Inferior parietal cortex (tissue), 1 donor: ENCODE measurements at regions not wholly inside any gene's neighbourhood (a gene's known extent, or its start where the extent isn't known, plus 50 kb on each side); places are given as distances from the start of the nearest gene placed in this dataset.
"Not testable (repeated sequence)": the region's sequence is repeated elsewhere in the genome, so short reads cannot be mapped to it uniquely, and the experiment has no call there.

ENCODE experiments used
- DNase-seq: peaks from one replicate; pipeline ENCODE4 v3.0.0-alpha.2; 2016; ENCODE audit errors: extremely low spot score

DNA sequence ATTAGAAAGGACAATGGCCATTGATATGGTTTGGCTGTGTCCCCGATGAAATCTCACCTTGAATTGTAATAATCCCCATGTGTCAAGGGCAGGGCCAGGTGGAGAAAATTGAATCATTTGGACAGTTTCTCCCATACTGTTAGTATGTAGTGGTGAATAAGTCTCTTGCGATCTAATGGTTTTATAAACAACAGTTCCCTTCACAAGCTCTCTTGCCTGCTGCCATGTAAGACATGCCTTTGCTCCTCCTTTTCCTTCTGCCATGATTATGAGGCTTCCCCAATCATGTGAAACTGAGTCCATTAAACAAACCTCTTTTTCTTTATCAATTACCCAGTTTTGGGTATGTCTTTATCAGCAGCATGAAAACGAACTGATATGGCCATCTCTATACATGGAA lies 302.7 kb downstream of the SFMBT2 start:
- DNase-seq, result no peak

DNA sequence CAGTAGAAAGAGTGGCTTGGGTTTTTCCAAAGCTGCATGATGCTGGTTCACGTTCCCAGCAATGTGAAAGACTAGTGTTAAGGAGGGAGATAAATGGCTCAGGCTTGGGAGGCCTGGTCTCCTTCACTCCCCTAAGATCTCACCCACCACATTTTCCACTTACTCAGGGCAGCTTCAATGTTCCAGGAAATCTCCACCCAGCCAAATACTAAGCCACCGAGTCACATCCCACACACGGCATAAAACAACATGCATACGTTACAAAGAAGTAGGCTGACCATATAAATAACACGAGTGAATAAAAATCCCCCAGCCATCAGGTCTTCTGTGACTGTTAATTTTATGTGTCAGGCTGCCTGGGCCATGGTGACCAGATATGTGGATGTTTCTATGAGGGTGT lies 303.5 kb downstream of the SFMBT2 start:
- DNase-seq, result no peak

DNA sequence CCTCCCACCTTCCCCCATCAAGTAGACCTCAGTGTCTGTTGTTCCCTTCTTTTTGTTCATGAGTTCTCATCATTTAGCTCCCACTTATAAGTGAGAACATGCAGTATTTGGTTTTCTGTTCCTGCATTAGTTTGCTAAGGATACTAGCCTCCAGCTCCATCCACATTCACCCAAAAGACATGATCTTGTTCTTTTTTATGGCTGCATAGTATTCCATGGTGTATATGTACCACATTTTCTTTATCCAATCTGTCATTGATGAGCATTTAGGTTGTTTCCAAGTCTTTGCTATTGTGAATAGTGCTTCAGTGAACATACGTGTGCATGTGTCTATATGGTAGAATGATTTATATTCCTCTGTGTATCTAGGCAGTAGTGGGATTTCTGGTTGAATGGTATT lies 306.5 kb downstream of the SFMBT2 start:
- not testable (repeated sequence) for DNase-seq

GRCh38 chr10:7102557-7103349 lies 308.1 kb downstream of the SFMBT2 start:
- no peak for DNase-seq

DNA sequence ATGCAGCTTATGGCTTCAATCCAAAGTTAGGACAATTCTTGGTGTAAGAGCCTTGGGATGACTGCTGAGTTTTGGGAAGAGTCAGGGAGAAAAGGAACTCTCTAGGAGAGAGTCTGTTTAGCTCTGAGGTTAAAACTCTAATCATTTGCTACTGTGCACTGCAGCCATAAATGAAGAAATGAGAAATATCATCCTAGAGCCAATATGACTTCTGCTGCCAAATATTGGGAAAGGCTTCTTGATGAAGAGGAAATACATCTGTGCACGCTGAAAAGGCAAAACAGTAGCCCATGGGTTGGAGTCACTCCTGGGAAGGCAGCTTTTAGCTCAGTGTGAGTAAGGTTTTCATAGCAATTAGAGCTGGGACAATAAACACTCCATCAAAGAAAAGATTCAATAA lies 308.8 kb downstream of the SFMBT2 start:
- DNase-seq, result no peak

DNA sequence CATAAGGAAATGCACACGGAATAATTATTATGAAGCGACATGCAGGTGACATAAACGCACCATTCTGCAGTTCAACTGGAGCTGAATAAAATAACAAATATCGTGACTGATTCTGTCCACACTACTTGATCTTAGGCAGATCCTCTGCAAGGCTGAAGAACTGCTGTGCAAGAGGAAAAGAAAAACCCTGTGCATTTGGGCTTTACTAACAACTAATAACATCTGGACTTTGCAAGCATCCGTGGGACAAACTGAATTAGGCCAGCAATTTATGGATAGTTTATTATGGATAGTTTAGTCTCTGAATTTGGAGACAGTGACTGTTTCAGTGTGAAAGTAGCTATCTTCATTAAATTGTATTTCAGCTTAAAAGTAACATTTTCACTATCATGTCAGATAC lies 309.4 kb downstream of the SFMBT2 start:
- no peak for DNase-seq

DNA sequence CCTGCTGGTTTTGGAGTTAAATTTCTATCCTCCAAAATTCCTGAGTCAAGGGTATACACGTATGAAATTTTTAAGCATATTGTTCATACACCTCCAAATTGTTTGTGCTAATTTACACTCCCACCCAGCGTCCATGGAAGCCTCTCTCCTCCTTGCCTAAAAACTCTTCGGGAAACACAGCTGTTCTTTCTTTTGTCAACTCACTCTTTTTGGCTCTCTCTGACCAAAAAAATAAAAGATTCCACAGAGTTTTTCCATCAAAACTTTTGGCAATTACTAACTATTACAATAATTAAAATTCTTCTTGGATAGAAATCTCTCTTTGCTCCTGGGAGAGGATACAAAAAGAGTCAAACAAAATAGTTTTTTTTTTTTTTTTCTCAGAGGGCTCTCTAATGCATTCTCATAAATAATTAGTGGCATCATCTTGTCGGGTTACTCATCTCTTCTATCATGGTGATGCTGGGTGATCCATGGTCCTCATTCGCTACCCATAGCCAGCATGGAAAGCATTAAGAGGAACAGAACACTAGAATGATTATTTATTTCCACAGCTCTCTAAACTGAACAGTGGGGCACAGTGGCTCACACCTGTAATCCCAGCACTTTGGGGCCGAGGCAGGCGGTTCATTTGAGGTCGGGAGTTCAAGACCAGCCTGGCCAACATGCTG lies 310.7 kb downstream of the SFMBT2 start:
- DNase-seq, result no peak

DNA sequence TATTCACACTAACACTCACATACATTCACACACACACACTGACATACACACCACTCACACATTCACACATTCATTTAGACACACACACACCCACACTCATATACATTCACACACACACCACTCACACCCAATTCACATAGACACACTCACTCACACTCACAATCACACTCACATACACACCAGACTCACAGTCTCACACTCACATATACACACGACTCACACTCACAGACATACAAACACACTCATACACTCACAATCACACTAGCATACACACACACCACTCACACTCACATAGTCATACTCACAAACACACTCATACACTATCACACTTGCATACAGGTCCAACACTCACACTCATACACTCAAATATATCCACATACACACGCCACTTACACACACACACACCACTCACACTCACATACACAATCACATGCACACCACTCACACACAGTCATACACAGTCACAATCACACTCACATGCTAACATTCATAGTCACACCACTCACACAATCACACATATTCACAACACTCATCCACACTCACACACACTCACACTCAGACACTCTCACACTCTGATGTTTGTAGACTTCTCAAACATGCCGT lies 312.6 kb downstream of the SFMBT2 start:
- no peak for DNase-seq

GRCh38 chr10:7094781-7095180 lies 316.1 kb downstream of the SFMBT2 start:
- no peak for DNase-seq

GRCh38 chr10:7093368-7093767 lies 317.5 kb downstream of the SFMBT2 start:
- DNase-seq, result no peak

- DNase-seq, result no peak
Measured at GRCh38 chr10:7092603-7093002, 318.2 kb downstream of the SFMBT2 start.

DNA sequence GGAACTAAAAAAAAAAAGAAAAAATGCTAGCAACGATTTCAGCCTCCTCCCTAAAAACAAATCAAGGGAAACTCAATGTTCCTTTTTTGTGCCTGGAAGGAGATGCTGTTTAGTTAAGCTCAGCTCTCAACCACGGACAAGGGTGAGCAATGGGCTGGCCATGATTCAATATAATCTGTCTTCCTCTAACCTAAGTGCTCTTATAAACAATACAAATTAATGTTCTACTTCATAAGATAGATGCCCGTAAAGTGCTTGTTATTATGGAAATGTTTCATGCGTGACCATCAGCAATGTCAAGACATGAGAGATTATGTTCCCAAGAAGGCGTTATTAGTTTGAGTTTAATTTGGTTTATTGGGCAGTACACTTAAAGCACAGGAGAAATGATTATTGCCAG lies 320.3 kb downstream of the SFMBT2 start:
- no peak for DNase-seq

- DNase-seq, result no peak
Measured at GRCh38 chr10:7085913-7086589, 324.8 kb downstream of the SFMBT2 start.

DNA sequence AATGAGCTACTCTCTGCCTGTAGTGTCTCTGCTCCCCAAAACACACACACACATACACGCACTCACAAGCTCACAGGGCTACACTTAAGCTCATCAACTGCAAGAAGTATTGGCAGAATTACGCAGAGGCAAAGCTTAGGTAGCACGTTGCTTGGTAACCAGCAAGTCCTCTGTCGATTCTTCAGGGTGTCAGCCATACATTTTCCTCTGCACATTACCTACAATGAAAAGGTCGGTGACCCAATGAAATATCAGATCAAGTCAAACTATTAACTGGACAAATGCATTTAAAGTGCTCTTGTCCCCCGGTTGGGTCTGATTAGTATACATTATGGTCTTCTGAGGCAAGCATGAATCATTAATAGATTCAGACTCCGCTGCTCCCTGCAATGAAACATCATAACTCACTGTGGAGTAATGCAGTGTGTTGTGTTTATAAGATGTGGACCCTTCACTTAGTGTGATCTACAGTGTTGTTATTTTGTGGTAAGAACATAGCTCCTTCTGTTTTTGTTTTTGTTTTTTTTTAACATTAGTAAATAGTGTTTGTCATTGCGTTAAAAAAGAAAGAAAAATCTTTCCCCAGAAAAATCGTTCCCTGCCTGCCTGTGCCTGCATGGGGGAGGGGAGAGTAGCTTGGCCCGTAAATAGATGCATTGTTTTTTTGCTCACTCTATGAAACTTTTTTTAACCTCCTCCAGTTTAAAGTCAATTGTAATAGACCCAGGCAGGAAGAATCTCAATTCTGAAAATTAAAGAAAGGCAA lies 325.5 kb downstream of the SFMBT2 start:
- DNase-seq, result peak; percentile 70

DNA sequence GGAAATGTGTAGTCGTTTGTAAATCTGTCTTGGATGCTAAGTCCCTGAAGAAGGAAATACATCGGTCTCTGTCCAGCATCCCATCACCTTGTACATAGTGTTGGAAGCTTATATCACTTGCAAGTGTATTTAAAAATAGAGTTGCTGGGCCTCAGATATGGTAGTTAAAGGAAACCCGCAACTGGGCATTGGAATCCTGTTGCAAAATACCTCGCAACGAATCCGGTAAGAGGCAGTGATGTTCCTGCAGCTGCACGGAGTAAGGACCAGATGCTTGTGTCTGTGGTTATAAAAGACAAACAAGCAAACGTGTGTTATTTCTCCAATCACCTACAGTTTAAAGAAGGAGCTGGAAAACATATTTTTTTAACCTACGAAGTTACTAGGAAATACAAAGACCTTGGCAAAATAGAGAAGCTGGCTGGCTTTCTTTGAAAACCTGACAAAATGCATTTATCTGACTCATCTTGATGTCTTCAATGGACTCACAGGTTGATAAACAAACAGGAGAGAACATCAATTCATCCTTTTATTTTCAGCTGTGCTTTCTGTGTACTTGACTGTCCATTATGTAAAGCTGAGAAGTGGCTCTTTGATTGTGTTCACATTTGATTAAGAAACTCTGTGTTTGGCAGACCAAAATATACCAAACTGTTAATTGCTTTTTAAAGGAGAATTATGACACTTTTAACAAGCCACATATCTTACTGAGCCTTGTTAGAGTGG lies 326.4 kb downstream of the SFMBT2 start:
- peak; percentile 36 for DNase-seq

DNA sequence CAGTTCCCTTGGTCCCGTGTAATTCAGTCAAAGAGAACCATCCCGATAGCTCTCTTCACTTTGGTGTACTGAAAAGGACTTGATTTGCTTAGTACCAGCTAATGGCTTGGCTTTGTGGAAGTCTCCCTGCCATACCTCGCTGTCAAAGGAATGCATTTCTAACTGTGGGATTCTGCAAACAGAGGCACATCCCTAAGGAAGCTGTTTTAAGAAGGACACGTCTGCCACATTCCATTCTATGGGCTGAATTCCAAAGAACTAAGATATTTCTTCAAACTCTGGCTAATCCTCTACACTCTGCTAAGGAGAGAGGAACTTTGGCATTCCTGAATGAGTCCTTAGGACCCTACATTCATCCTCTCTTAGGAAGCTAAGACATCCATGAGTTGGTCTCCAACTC lies 327.9 kb downstream of the SFMBT2 start:
- no peak for DNase-seq

- DNase-seq, result no peak
Measured at GRCh38 chr10:7077880-7078279, 333.0 kb downstream of the SFMBT2 start.

DNA sequence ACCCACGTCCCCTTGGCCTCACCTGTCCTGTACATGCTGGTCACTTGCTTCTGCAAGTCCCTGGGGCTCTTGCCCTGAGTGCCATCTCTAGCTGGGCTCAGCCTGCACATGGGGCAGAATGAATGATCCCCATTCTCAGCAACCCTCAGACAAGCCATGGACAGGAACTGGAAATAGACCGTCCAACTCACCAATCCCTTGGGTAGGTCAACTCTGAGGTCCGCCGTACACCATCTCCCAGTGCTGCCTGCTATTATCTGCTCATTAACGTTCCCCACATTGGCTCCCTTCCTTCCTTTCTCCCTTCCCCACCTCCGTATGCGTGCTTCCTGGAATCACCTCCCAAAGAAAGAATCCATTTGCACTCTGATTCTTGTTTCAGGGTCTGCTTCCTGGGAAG lies 335.0 kb downstream of the SFMBT2 start:
- DNase-seq, result no peak

GRCh38 chr10:7075110-7075509 lies 335.7 kb downstream of the SFMBT2 start:
- no peak for DNase-seq

DNA sequence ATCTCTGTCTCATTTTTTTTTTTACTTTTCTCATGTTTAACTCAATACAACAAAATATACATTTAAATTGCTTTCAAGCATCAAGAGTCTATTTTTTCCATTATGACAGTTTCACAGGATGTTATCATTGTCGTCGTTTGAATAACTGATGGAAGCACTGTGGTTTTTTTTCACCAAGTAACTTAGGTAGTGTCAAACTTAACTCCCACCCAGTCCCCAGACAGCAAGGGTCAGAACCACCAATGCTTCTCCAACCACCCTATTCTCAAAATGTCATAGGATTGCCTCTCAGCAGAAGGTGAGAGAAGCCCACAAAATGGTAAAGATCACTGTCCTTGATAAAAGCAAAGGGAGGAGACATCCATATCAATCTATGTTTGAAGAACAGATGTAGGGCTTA lies 339.4 kb downstream of the SFMBT2 start:
- no peak for DNase-seq

DNA sequence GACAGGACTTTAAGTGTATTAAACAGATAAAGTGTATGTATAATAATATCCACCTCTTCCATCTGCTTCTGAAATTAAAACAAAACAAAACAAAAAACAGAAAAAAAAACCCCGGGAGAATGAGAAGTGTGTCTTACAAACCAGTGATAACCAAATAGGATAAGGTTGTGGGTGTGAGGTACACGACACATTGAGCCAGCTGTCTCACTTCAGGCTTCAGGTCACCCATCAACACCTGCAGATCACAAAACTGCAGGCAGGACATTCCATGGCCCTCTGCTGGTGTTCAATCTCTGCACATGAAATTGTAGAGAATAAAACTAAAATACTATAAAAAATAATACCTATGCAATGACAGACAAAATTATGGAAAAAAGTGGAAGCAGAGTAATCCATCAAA lies 339.9 kb downstream of the SFMBT2 start:
- no peak for DNase-seq
